Endothelial cell of umbilical vein (primary cell): ENCODE measurements at regions not wholly inside any gene's neighbourhood (a gene's known extent, or its start where the extent isn't known, plus 50 kb on each side); places are given as distances from the start of the nearest gene placed in this dataset.

Source experiments
- BruUV-seq: library from RNA; stranded (reverse); fragments of 400-500 nt; replicated peaks from 2 replicates; lab custom pipeline; 2021; lab: Mats Ljungman, UMichigan
- CTCF ChIA-PET: fragments of 300-600, 350-600 bp; sonication (Branson Sonifier 250); formaldehyde crosslinking; loops from one replicate; lab custom pipeline; 2021; ENCODE audit warnings: antibody characterized with exemption, inconsistent platforms; lab: Charles Lee
- POLR2A ChIA-PET: fragments of 300-600, 350-600 bp; sonication (Branson Sonifier 250); formaldehyde crosslinking; loops from one replicate; lab custom pipeline; 2021; ENCODE audit warnings: antibody characterized with exemption, inconsistent platforms; lab: Charles Lee
- DNase-seq: peaks from one replicate; pipeline ENCODE4 v3.0.0-alpha.2; 2011; ENCODE audit warnings: low read depth, low spot score
- FAIRE-seq: peaks from 2 replicates; lab custom pipeline; 2011; peaks lifted over from hg19 to GRCh38; lab: Jason Lieb, UNC
- H2AFZ ChIP-seq: 2 replicates; pipeline ENCODE4 v1.6.0; 2012; ENCODE audit warnings: low read depth, low read length, control low read depth, inconsistent platforms
- H3K27ac ChIP-seq: 2 replicates; pipeline ENCODE4 v1.5.1; 2011; ENCODE audit warnings: low read depth, mild to moderate bottlenecking, control low read depth, low read length, moderate library complexity; ENCODE audit not compliant: insufficient read depth
- H3K27me3 ChIP-seq, 2 experiments: 2 replicates each; pipeline versions ENCODE4 v1.6.0 to v1.6.1; 2011; ENCODE audit warnings: low read length in 2 of 2, mixed read lengths in 1 of 2; ENCODE audit not compliant: control insufficient read depth in 2 of 2, insufficient read depth in 2 of 2
- H3K36me3 ChIP-seq, 2 experiments: 2 replicates in 1 of 2; 3 replicates in 1 of 2; pipeline ENCODE4 v1.5.1; 2011; ENCODE audit warnings: low read length in 2 of 2, mild to moderate bottlenecking in 1 of 2, moderate library complexity in 1 of 2; ENCODE audit not compliant: control insufficient read depth in 2 of 2, insufficient read depth in 2 of 2; ENCODE audit errors: extremely low read depth in 1 of 2
- H3K4me1 ChIP-seq: 3 replicates; pipeline ENCODE4 v1.5.1; 2011; ENCODE audit warnings: mild to moderate bottlenecking, low read length; ENCODE audit not compliant: control insufficient read depth, insufficient read depth; ENCODE audit errors: extremely low read depth
- H3K4me2 ChIP-seq: 2 replicates; pipeline ENCODE4 v1.6.1; 2011; ENCODE audit warnings: low read length, control low read depth, mixed read lengths; ENCODE audit not compliant: insufficient read depth
- H3K4me3 ChIP-seq, 3 experiments: fragments of 200-600 bp in 1 of 3; sonication (generic), shearing (Covaris generic) in 1 of 3; replicated peaks in 1 of 3; 2 replicates each; pipeline ENCODE4 v1.5.1; 2011 to 2016; ENCODE audit warnings: control low read depth in 3 of 3, low read length in 3 of 3, mild to moderate bottlenecking in 2 of 3, inconsistent platforms in 1 of 3, low read depth in 1 of 3, moderate library complexity in 1 of 3; ENCODE audit not compliant: insufficient read depth in 1 of 3
- H3K79me2 ChIP-seq: 2 replicates; pipeline ENCODE4 v1.6.0; 2012; ENCODE audit warnings: low read length, inconsistent platforms; ENCODE audit not compliant: control insufficient read depth, insufficient read depth
- H3K9ac ChIP-seq: replicated peaks from 2 replicates; pipeline ENCODE3; 2011; ENCODE audit warnings: low read length, control low read depth; ENCODE audit not compliant: insufficient read depth; ENCODE audit errors: extremely low read depth
- H3K9me1 ChIP-seq: replicated peaks from 3 replicates; pipeline ENCODE4 v1.6.0; 2011; ENCODE audit warnings: mild to moderate bottlenecking, low read length; ENCODE audit not compliant: control insufficient read depth, insufficient read depth; ENCODE audit errors: extremely low read depth
- H3K9me3 ChIP-seq: replicated peaks from 2 replicates; pipeline ENCODE4 v1.5.1; 2012; ENCODE audit warnings: low read length, inconsistent platforms; ENCODE audit not compliant: control insufficient read depth, insufficient read depth
- H4K20me1 ChIP-seq: replicated peaks from 2 replicates; pipeline ENCODE3; 2011; ENCODE audit warnings: mild to moderate bottlenecking, low read length; ENCODE audit not compliant: control insufficient read depth, insufficient read depth; ENCODE audit errors: extremely low read depth
- CTCF ChIP-seq, 2 donors: IDR thresholded peaks; 1 replicate in 1 of 2; 2 replicates in 1 of 2; pipeline ENCODE4 v1.5.1; 2011; ENCODE audit warnings: low read length in 2 of 2, mild to moderate bottlenecking in 2 of 2, moderate library complexity in 2 of 2, control low read depth in 1 of 2, inconsistent platforms in 1 of 2, low read depth in 1 of 2; ENCODE audit not compliant: insufficient read depth in 1 of 2; ENCODE audit errors: extremely low read depth in 1 of 2
- JUN ChIP-seq: IDR thresholded peaks from 2 replicates; pipeline ENCODE4 v1.6.1; 2011; ENCODE audit warnings: borderline replicate concordance, low read depth; ENCODE audit not compliant: insufficient read length, insufficient read depth
- MAX ChIP-seq: IDR thresholded peaks from 2 replicates; pipeline ENCODE4 v1.6.1; 2011; ENCODE audit not compliant: insufficient read depth, insufficient read length
- MYC ChIP-seq: IDR thresholded peaks from one replicate; pipeline ENCODE4 v1.6.1; 2011; ENCODE audit warnings: mild to moderate bottlenecking, low read depth, low read length
- POLR2A ChIP-seq: IDR thresholded peaks from 2 replicates; pipeline ENCODE4 v1.6.1; 2012; ENCODE audit warnings: low read depth, mild to moderate bottlenecking, control low read depth, low read length
- dilution Hi-C: fragments of 300-500 bp; cut with MboI; formaldehyde crosslinking; loops from one replicate; pipeline ENCODE4 v1.15.0; 2019; ENCODE audit warnings: low sequenced_read_pairs; ENCODE audit not compliant: extremely low pct_ligation_motif_present
- intact Hi-C: fragments of 100-400 bp; cut with micrococcal nuclease; formaldehyde crosslinking; loops from one replicate; pipeline ENCODE4 v1.10.0; 2022

GRCh38 chr2:226585130-226585561 is 214.5 kb downstream of the IRS1 start:
- TF ChIP-seq CTCF (IDR thresholded peaks at IDR 0.05; ENCODE audit: extremely low read depth in 1 of 2, insufficient read depth in 1 of 2, low read depth in 1 of 2, low read length in 2 of 2) (no peak), MAX (no peak), POLR2A (no peak)
- CTCF ChIA-PET: no interaction called here
- no peak for FAIRE-seq

GRCh38 chr2:226584518-226585055 is 215.0 kb downstream of the IRS1 start:
- no peak overlapping the region for H3K4me2 ChIP-seq
- H3K4me1 ChIP-seq: peaks cover 5% of the 10 kb centered on the region
- no peaks in the 10 kb centered on the region for H3K79me2 ChIP-seq
- H3K9ac ChIP-seq: no peak overlapping the region
- no TSS peak for BruUV-seq
- ChIA-PET CTCF (no interaction called here), POLR2A (no interaction called here)
- no peaks in the 10 kb centered on the region for H3K9me3 ChIP-seq
- no peak overlapping the region for H2AFZ ChIP-seq
- H4K20me1 ChIP-seq: no peaks in the 10 kb centered on the region
- intact Hi-C loops (loop anchor here (5.0 kb wide), 2 partner anchors 68 to 107 kb away; no protein-coding TSS in a partner anchor), dilution Hi-C loops (no loop called here)
- no peak for FAIRE-seq
- H3K27ac ChIP-seq: no peak overlapping the region
- DNase-seq: no peak
- TF ChIP-seq JUN (no peak), MYC (no peak), MAX (no peak), POLR2A (no peak)
- H3K36me3 ChIP-seq: no peaks in the 10 kb centered on the region
- H3K9me1 ChIP-seq: no peaks in the 10 kb centered on the region
- H3K4me3 ChIP-seq: no peak overlapping the region
- H3K27me3 ChIP-seq: no peaks in the 10 kb centered on the region

More at GRCh38 chr2:226585130-226585561, 214.5 kb downstream of the IRS1 start:
- Histone ChIP-seq H3K4me1 (peaks cover 5% of the 10 kb centered on the region), H2AFZ (no peak overlapping the region), H3K9me3 (no peaks in the 10 kb centered on the region), H3K36me3 (no peaks in the 10 kb centered on the region), H3K27ac (no peak overlapping the region), H3K27me3 (no peaks in the 10 kb centered on the region), H3K79me2 (no peaks in the 10 kb centered on the region), H3K9me1 (no peaks in the 10 kb centered on the region), H4K20me1 (no peaks in the 10 kb centered on the region), H3K4me2 (no peak overlapping the region), H3K4me3 (no peak overlapping the region), H3K9ac (no peak overlapping the region)
- POLR2A ChIA-PET: no interaction called here
- DNase-seq: no peak
- dilution Hi-C loops: no loop called here
- intact Hi-C loops: no loop called here
- BruUV-seq: no TSS peak
